Duodenal mucosa (tissue), 2 donors: ENCODE measurements at regions not wholly inside any gene's neighbourhood (a gene's known extent, or its start where the extent isn't known, plus 50 kb on each side); places are given as distances from the start of the nearest gene placed in this dataset.

ENCODE experiments used
- H3K27ac ChIP-seq: one replicate; pipeline ENCODE4 v1.7.0; 2013; ENCODE audit warnings: low read depth, low read length
- H3K27me3 ChIP-seq, 2 donors: one replicate each; pipeline ENCODE4 v1.7.0; 2013; ENCODE audit warnings: low read length in 2 of 2, control low read depth in 1 of 2; ENCODE audit not compliant: insufficient read depth in 2 of 2, control insufficient read depth in 1 of 2
- H3K36me3 ChIP-seq, 2 donors: one replicate each; pipeline ENCODE4 v1.7.0; 2013; ENCODE audit warnings: low read length in 2 of 2, control low read depth in 1 of 2; ENCODE audit not compliant: insufficient read depth in 2 of 2, control insufficient read depth in 1 of 2
- H3K4me1 ChIP-seq, 2 donors: one replicate each; pipeline ENCODE4 v1.7.0; 2013; ENCODE audit warnings: low read length in 2 of 2, control low read depth in 1 of 2; ENCODE audit not compliant: insufficient read depth in 2 of 2, control insufficient read depth in 1 of 2
- H3K4me3 ChIP-seq, 2 donors: one replicate each; pipeline ENCODE4 v1.7.0; 2013; ENCODE audit warnings: low read length in 2 of 2, low read depth in 1 of 2
- H3K9ac ChIP-seq, 2 donors: one replicate each; pipeline ENCODE4 v1.7.0; 2013; ENCODE audit warnings: low read length in 2 of 2, low read depth in 1 of 2
- H3K9me3 ChIP-seq, 2 donors: one replicate each; pipeline ENCODE4 v1.7.0; 2013; ENCODE audit warnings: low read length in 2 of 2, control low read depth in 1 of 2; ENCODE audit not compliant: control insufficient read depth in 1 of 2

GRCh38 chr1:88079036-88079435 lies 605.0 kb upstream of the PKN2 start:
- H3K4me1 ChIP-seq, result peaks cover 0 to 3% of the 10 kb centered on the region in 2 donors
- no peaks in the 10 kb centered on the region for H3K27me3 ChIP-seq
- H3K27ac ChIP-seq, result no peak overlapping the region
- no peaks in the 10 kb centered on the region for H3K36me3 ChIP-seq
- H3K9ac ChIP-seq, result no peak overlapping the region
- no peak overlapping the region for H3K4me3 ChIP-seq
- no peaks in the 10 kb centered on the region for H3K9me3 ChIP-seq

- no peaks in the 10 kb centered on the region for H3K9me3 ChIP-seq
- H3K9ac ChIP-seq, result no peak overlapping the region
- no peaks in the 10 kb centered on the region for H3K27me3 ChIP-seq
- H3K4me1 ChIP-seq, result peaks cover 0 to 3% of the 10 kb centered on the region in 2 donors
- no peak overlapping the region for H3K27ac ChIP-seq
- no peak overlapping the region for H3K4me3 ChIP-seq
- H3K36me3 ChIP-seq, result no peaks in the 10 kb centered on the region
These were observed 603.2 kb upstream of the PKN2 start for GRCh38 chr1:88080875-88081274.

- no peak overlapping the region for H3K9ac ChIP-seq
- H3K36me3 ChIP-seq, result no peaks in the 10 kb centered on the region
- H3K27me3 ChIP-seq, result no peaks in the 10 kb centered on the region
- no peak overlapping the region for H3K4me3 ChIP-seq
- no peaks in the 10 kb centered on the region for H3K4me1 ChIP-seq
- no peak overlapping the region for H3K27ac ChIP-seq
- H3K9me3 ChIP-seq, result no peaks in the 10 kb centered on the region
These were observed 595.6 kb upstream of the PKN2 start for GRCh38 chr1:88088481-88088880.

- H3K9ac ChIP-seq, result no peak overlapping the region
- no peak overlapping the region for H3K4me3 ChIP-seq
- H3K36me3 ChIP-seq, result no peaks in the 10 kb centered on the region
- no peak overlapping the region for H3K27ac ChIP-seq
- H3K27me3 ChIP-seq, result no peaks in the 10 kb centered on the region
- no peaks in the 10 kb centered on the region for H3K9me3 ChIP-seq
- H3K4me1 ChIP-seq, result no peaks in the 10 kb centered on the region
These were observed 594.1 kb upstream of the PKN2 start for GRCh38 chr1:88089961-88090360.

GRCh38 chr1:88098881-88099280 lies 585.2 kb upstream of the PKN2 start:
- Histone ChIP-seq H3K9ac (no peak overlapping the region), H3K27me3 (no peaks in the 10 kb centered on the region), H3K27ac (no peak overlapping the region), H3K4me3 (no peak overlapping the region), H3K36me3 (no peaks in the 10 kb centered on the region), H3K9me3 (no peaks in the 10 kb centered on the region), H3K4me1 (no peaks in the 10 kb centered on the region)

- Histone ChIP-seq H3K9ac (no peak overlapping the region), H3K27me3 (no peaks in the 10 kb centered on the region), H3K36me3 (no peaks in the 10 kb centered on the region), H3K9me3 (no peaks in the 10 kb centered on the region), H3K27ac (no peak overlapping the region), H3K4me3 (no peak overlapping the region), H3K4me1 (no peaks in the 10 kb centered on the region)
These were observed 583.0 kb upstream of the PKN2 start for GRCh38 chr1:88101041-88101440.

- no peaks in the 10 kb centered on the region for H3K36me3 ChIP-seq
- H3K9me3 ChIP-seq, result no peaks in the 10 kb centered on the region
- H3K27ac ChIP-seq, result no peak overlapping the region
- H3K9ac ChIP-seq, result no peak overlapping the region
- no peak overlapping the region for H3K4me3 ChIP-seq
- no peaks in the 10 kb centered on the region for H3K27me3 ChIP-seq
- no peaks in the 10 kb centered on the region for H3K4me1 ChIP-seq
These were observed 579.8 kb upstream of the PKN2 start for GRCh38 chr1:88104236-88104635.

- Histone ChIP-seq H3K4me3 (no peak overlapping the region), H3K9ac (no peak overlapping the region), H3K9me3 (no peaks in the 10 kb centered on the region), H3K4me1 (no peaks in the 10 kb centered on the region), H3K27ac (no peak overlapping the region), H3K36me3 (no peaks in the 10 kb centered on the region), H3K27me3 (no peaks in the 10 kb centered on the region)
These were observed 579.2 kb upstream of the PKN2 start for GRCh38 chr1:88104886-88105285.

GRCh38 chr1:88111816-88112215 lies 572.3 kb upstream of the PKN2 start:
- Histone ChIP-seq H3K4me1 (no peaks in the 10 kb centered on the region), H3K9ac (no peak overlapping the region), H3K27ac (no peak overlapping the region), H3K27me3 (no peaks in the 10 kb centered on the region), H3K36me3 (no peaks in the 10 kb centered on the region), H3K9me3 (no peaks in the 10 kb centered on the region), H3K4me3 (no peak overlapping the region)

GRCh38 chr1:88117597-88117996 lies 566.5 kb upstream of the PKN2 start:
- Histone ChIP-seq H3K4me1 (no peaks in the 10 kb centered on the region), H3K36me3 (no peaks in the 10 kb centered on the region), H3K9me3 (no peaks in the 10 kb centered on the region), H3K27ac (no peak overlapping the region), H3K4me3 (no peak overlapping the region), H3K27me3 (no peaks in the 10 kb centered on the region), H3K9ac (no peak overlapping the region)

- Histone ChIP-seq H3K36me3 (no peaks in the 10 kb centered on the region), H3K4me1 (no peaks in the 10 kb centered on the region), H3K27ac (no peak overlapping the region), H3K4me3 (no peak overlapping the region), H3K27me3 (no peaks in the 10 kb centered on the region), H3K9me3 (no peaks in the 10 kb centered on the region), H3K9ac (no peak overlapping the region)
These were observed 565.8 kb upstream of the PKN2 start for GRCh38 chr1:88118176-88118845.
